Mesendoderm (in vitro differentiated cells): ENCODE measurements at regions not wholly inside any gene's neighbourhood (a gene's known extent, or its start where the extent isn't known, plus 50 kb on each side); places are given as distances from the start of the nearest gene placed in this dataset.

ENCODE experiments used
- DNase-seq: peaks from one replicate; pipeline ENCODE4 v3.0.0; 2013
- H2AK5ac ChIP-seq: 2 replicates; pipeline ENCODE4 v1.6.1; 2013; ENCODE audit warnings: low read length, inconsistent platforms
- H2BK120ac ChIP-seq: 2 replicates; pipeline ENCODE4 v1.6.1; 2013; ENCODE audit warnings: low read depth, mild to moderate bottlenecking, low read length, moderate library complexity, mixed read lengths
- H2BK15ac ChIP-seq: replicated peaks from 2 replicates; pipeline ENCODE4 v1.6.1; 2013; ENCODE audit warnings: low read depth, mild to moderate bottlenecking, moderate library complexity
- H2BK5ac ChIP-seq: 2 replicates; pipeline ENCODE4 v1.6.1; 2013; ENCODE audit warnings: low read length, inconsistent platforms
- H3K18ac ChIP-seq: 2 replicates; pipeline ENCODE4 v1.6.1; 2013; ENCODE audit warnings: mild to moderate bottlenecking, low read length, mixed read lengths
- H3K23ac ChIP-seq: one replicate; pipeline ENCODE4 v1.6.1; 2013; ENCODE audit warnings: low read length
- H3K27ac ChIP-seq: 2 replicates; pipeline ENCODE4 v1.5.1; 2013; ENCODE audit warnings: low read depth, mild to moderate bottlenecking, inconsistent platforms, low read length, moderate library complexity
- H3K27me3 ChIP-seq: 2 replicates; pipeline ENCODE4 v1.6.1; 2013; ENCODE audit warnings: low read length, control low read depth, mild to moderate bottlenecking, inconsistent platforms; ENCODE audit not compliant: insufficient read depth, poor library complexity
- H3K36me3 ChIP-seq: 2 replicates; pipeline ENCODE4 v1.6.1; 2013; ENCODE audit warnings: low read length, inconsistent platforms; ENCODE audit not compliant: control insufficient read depth, insufficient read depth
- H3K4ac ChIP-seq: one replicate; pipeline ENCODE4 v1.6.1; 2013; ENCODE audit warnings: low read depth, mild to moderate bottlenecking, low read length, moderate library complexity
- H3K4me1 ChIP-seq: 2 replicates; pipeline ENCODE4 v1.6.1; 2013; ENCODE audit warnings: low read depth, low read length, inconsistent platforms; ENCODE audit not compliant: control insufficient read depth
- H3K4me2 ChIP-seq: 2 replicates; pipeline ENCODE4 v1.6.1; 2013; ENCODE audit warnings: low read length
- H3K4me3 ChIP-seq: 2 replicates; pipeline ENCODE4 v1.5.1; 2013; ENCODE audit warnings: mild to moderate bottlenecking, low read length
- H3K56ac ChIP-seq: one replicate; pipeline ENCODE4 v1.6.1; 2013; ENCODE audit warnings: low read length
- H3K79me1 ChIP-seq: 2 replicates; pipeline ENCODE4 v1.6.1; 2013; ENCODE audit warnings: low read length, inconsistent platforms
- H3K79me2 ChIP-seq: 2 replicates; pipeline ENCODE4 v1.6.1; 2013; ENCODE audit warnings: mild to moderate bottlenecking, low read length; ENCODE audit not compliant: control insufficient read depth, insufficient read depth
- H3K9ac ChIP-seq: 2 replicates; pipeline ENCODE4 v1.6.1; 2013; ENCODE audit warnings: low read length, inconsistent platforms
- H4K5ac ChIP-seq: one replicate; pipeline ENCODE4 v1.6.1; 2013; ENCODE audit warnings: low read length
- H4K8ac ChIP-seq: one replicate; pipeline ENCODE4 v1.6.1; 2013; ENCODE audit warnings: low read depth, mild to moderate bottlenecking, control low read depth, low read length, moderate library complexity
- WGBS: extraction: QIAGEN DNeasy Blood & Tissue Kit; methylation state at CpG from one replicate; pipeline ENCODE4 v1.1.7; 2013; ENCODE audit warnings: low lambda C conversion rate, missing lambda C conversion rate; ENCODE audit not compliant: insufficient coverage; ENCODE audit errors: extremely low coverage; 5-methylcytosine and 5-hydroxymethylcytosine counted together

GRCh38 chr2:153071090-153071489 is 352.7 kb downstream of the ARL6IP6 start:
- H3K4ac ChIP-seq = no peak overlapping the region
- no peak overlapping the region for H3K56ac ChIP-seq
- DNase-seq = no peak
- H2BK120ac ChIP-seq = no peak overlapping the region
- no peaks in the 10 kb centered on the region for H3K27me3 ChIP-seq
- H3K36me3 ChIP-seq = no peaks in the 10 kb centered on the region
- no peak overlapping the region for H3K23ac ChIP-seq
- no peak overlapping the region for H2BK15ac ChIP-seq
- no peak overlapping the region for H3K18ac ChIP-seq
- H3K4me2 ChIP-seq = no peak overlapping the region
- no peaks in the 10 kb centered on the region for H3K79me2 ChIP-seq
- H3K4me3 ChIP-seq = no peak overlapping the region
- H3K27ac ChIP-seq = no peak overlapping the region
- no peak overlapping the region for H4K8ac ChIP-seq
- no peaks in the 10 kb centered on the region for H3K79me1 ChIP-seq
- H2AK5ac ChIP-seq = no peak overlapping the region
- no peak overlapping the region for H4K5ac ChIP-seq
- H3K9ac ChIP-seq = no peak overlapping the region
- H2BK5ac ChIP-seq = no peak overlapping the region
- H3K4me1 ChIP-seq = no peaks in the 10 kb centered on the region

GRCh38 chr2:153068915-153069314 is 350.5 kb downstream of the ARL6IP6 start:
- H2BK120ac ChIP-seq = no peak overlapping the region
- no peak overlapping the region for H3K18ac ChIP-seq
- H3K4ac ChIP-seq = no peak overlapping the region
- no peaks in the 10 kb centered on the region for H3K79me2 ChIP-seq
- no peak overlapping the region for H2BK15ac ChIP-seq
- no peak overlapping the region for H3K9ac ChIP-seq
- H3K79me1 ChIP-seq = no peaks in the 10 kb centered on the region
- WGBS = no CpG with 5 or more reads among the region's 2 CpGs
- no peaks in the 10 kb centered on the region for H3K4me1 ChIP-seq
- H3K36me3 ChIP-seq = no peaks in the 10 kb centered on the region
- no peak overlapping the region for H2AK5ac ChIP-seq
- no peak overlapping the region for H3K23ac ChIP-seq
- no peak overlapping the region for H2BK5ac ChIP-seq
- H3K27me3 ChIP-seq = no peaks in the 10 kb centered on the region
- H3K4me3 ChIP-seq = no peak overlapping the region
- no peak overlapping the region for H4K5ac ChIP-seq
- H4K8ac ChIP-seq = no peak overlapping the region
- DNase-seq = no peak
- H3K4me2 ChIP-seq = no peak overlapping the region
- no peak overlapping the region for H3K56ac ChIP-seq
- H3K27ac ChIP-seq = no peak overlapping the region

DNA sequence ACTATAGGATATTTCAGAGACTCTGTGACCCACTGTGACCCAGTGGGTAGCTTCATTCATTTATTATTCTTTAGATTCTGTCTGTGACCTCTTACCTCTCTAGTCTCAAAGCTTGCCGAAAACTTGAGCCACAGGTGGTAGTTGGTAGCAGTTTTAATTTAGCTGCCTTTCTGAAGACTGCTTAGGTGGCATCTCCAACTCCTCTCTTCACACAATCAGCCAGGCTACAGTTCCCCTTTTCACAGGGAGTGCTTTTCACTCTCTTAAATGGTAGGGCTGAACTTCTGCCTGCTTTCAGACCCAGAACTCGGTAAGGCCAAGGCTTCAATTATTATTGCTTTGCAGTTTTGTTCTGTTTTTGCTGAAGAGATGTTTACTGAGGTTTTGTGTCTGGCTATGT is 349.6 kb downstream of the ARL6IP6 start:
- H3K79me1 ChIP-seq = no peaks in the 10 kb centered on the region
- DNase-seq = no peak
- no peak overlapping the region for H2BK120ac ChIP-seq
- no peaks in the 10 kb centered on the region for H3K36me3 ChIP-seq
- H4K5ac ChIP-seq = no peak overlapping the region
- no peak overlapping the region for H2AK5ac ChIP-seq
- no peak overlapping the region for H3K27ac ChIP-seq
- no CpG with 5 or more reads among the region's 2 CpGs for WGBS
- peak overlapping the region; percentile 28 for H3K18ac ChIP-seq
- H4K8ac ChIP-seq = no peak overlapping the region
- no peaks in the 10 kb centered on the region for H3K4me1 ChIP-seq
- no peaks in the 10 kb centered on the region for H3K27me3 ChIP-seq
- H3K4me2 ChIP-seq = no peak overlapping the region
- no peak overlapping the region for H3K56ac ChIP-seq
- H3K23ac ChIP-seq = no peak overlapping the region
- H2BK5ac ChIP-seq = no peak overlapping the region
- no peak overlapping the region for H3K4me3 ChIP-seq
- H3K4ac ChIP-seq = no peak overlapping the region
- H3K79me2 ChIP-seq = no peaks in the 10 kb centered on the region
- no peak overlapping the region for H2BK15ac ChIP-seq
- no peak overlapping the region for H3K9ac ChIP-seq

DNA sequence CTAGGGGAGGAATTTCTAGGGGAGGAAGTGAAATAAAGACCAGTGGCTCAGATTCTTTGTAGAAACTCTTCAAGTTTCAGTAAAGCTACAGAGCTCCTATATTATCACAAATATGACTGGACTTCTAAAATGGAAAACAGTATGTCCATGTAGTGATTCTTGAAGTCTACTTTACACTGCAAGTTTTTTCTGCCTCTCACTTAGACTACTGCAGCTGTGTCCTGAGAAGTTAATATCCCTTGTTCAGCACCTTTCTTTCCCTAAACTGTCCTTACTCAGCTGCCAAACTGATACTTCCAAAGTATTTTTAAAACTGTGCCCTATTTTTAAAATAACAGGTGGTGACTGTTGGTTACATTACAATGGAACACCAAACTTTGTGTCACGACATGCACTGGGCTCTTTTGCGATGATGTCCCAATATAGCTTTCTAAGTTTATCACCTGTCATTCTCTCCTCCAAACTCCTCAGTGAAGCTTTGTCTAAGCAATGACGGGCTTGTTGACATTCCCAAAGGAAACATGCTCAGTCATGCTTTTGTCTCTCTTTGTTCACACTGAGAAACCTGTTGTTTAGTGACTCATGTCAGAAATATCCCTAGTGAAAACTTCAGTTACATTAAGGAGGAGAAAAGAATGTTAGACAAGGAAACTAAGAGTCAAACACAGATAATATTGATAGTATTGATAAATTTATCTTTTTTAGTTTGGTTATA is 341.1 kb downstream of the ARL6IP6 start:
- Histone ChIP-seq H4K5ac (no peak overlapping the region), H3K4me3 (no peak overlapping the region), H3K79me1 (no peaks in the 10 kb centered on the region), H3K18ac (peak overlapping the region; percentile 30), H3K79me2 (no peaks in the 10 kb centered on the region), H2BK5ac (no peak overlapping the region), H3K23ac (no peak overlapping the region), H3K4me1 (no peaks in the 10 kb centered on the region), H3K56ac (no peak overlapping the region), H3K27me3 (no peaks in the 10 kb centered on the region), H3K4me2 (no peak overlapping the region), H3K27ac (peak overlapping the region; percentile 22), H2BK15ac (no peak overlapping the region), H3K4ac (no peak overlapping the region), H2AK5ac (no peak overlapping the region), H3K36me3 (no peaks in the 10 kb centered on the region), H2BK120ac (peak overlapping the region; percentile 38), H4K8ac (no peak overlapping the region), H3K9ac (no peak overlapping the region)
- no CpG with 5 or more reads among the region's 3 CpGs for WGBS
- peak; percentile 96 for DNase-seq

DNA sequence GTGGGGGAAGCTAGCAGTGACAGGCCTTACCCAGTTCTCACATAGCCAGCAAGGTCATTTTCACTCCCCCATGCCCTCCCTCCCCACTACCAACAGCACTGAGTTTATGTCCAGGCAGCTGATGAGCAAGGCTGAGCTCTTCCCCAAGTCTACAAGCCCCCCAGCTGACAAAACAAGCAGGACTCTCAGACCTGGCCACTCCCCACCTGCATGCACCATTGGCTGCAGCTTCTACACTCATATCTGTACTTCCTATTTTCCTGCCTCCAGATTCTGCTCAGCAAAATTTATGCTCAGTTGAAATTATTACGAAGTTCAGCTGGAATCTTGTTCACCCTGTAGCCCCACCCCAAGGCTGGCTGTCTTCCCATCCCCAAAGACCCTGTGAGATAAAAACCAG is 339.3 kb downstream of the ARL6IP6 start:
- Histone ChIP-seq H4K5ac (no peak overlapping the region), H3K23ac (no peak overlapping the region), H3K79me2 (no peaks in the 10 kb centered on the region), H2AK5ac (no peak overlapping the region), H3K56ac (peak overlapping the region; percentile 45), H2BK15ac (no peak overlapping the region), H3K4me3 (no peak overlapping the region), H3K4ac (no peak overlapping the region), H2BK120ac (no peak overlapping the region), H4K8ac (no peak overlapping the region), H3K27me3 (no peaks in the 10 kb centered on the region), H2BK5ac (no peak overlapping the region), H3K27ac (no peak overlapping the region), H3K18ac (no peak overlapping the region), H3K79me1 (no peaks in the 10 kb centered on the region), H3K9ac (no peak overlapping the region), H3K4me1 (no peaks in the 10 kb centered on the region), H3K4me2 (no peak overlapping the region), H3K36me3 (no peaks in the 10 kb centered on the region)
- no CpG with 5 or more reads among the region's 1 CpG for WGBS
- no peak for DNase-seq

DNA sequence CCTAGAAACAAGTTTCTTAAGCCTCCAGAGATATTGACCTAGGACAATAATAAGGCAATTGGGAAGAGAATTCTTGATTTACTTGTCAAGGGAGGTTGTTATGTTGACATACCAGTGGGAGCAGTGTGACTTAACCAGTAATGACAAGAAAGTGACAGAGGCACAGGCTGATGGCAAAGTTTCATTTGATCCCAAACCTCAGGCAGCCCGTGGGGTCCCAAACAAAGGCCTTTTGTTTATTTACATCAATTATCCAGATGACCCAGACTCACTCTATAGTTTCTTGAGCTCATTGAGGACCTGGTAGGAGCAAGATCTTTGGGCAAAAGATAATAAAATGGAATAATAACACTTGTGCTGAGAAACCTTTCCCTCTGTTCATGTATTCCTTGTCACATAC is 336.8 kb downstream of the ARL6IP6 start:
- no peaks in the 10 kb centered on the region for H3K79me2 ChIP-seq
- no peak overlapping the region for H2BK5ac ChIP-seq
- no peak overlapping the region for H3K9ac ChIP-seq
- no peak overlapping the region for H3K18ac ChIP-seq
- no peaks in the 10 kb centered on the region for H3K79me1 ChIP-seq
- no CpG with 5 or more reads among the region's 1 CpG for WGBS
- H3K56ac ChIP-seq = no peak overlapping the region
- H4K8ac ChIP-seq = no peak overlapping the region
- no peak overlapping the region for H2BK15ac ChIP-seq
- H4K5ac ChIP-seq = no peak overlapping the region
- no peak overlapping the region for H3K4ac ChIP-seq
- no peaks in the 10 kb centered on the region for H3K4me1 ChIP-seq
- no peak overlapping the region for H3K4me3 ChIP-seq
- H3K23ac ChIP-seq = no peak overlapping the region
- DNase-seq = peak; percentile 39
- no peak overlapping the region for H3K27ac ChIP-seq
- no peaks in the 10 kb centered on the region for H3K27me3 ChIP-seq
- H2BK120ac ChIP-seq = no peak overlapping the region
- no peak overlapping the region for H2AK5ac ChIP-seq
- no peak overlapping the region for H3K4me2 ChIP-seq
- H3K36me3 ChIP-seq = no peaks in the 10 kb centered on the region
